Smooth muscle cell (in vitro differentiated cells): ENCODE measurements at regions not wholly inside any gene's neighbourhood (a gene's known extent, or its start where the extent isn't known, plus 50 kb on each side); places are given as distances from the start of the nearest gene placed in this dataset.

Experiments
- DNase-seq: peaks from one replicate; lab custom pipeline; 2025; ENCODE audit not compliant: unreplicated experiment; lab: John Stamatoyannopoulos, UW
- H2AFZ ChIP-seq: fragments of 200-600 bp; sonication (generic); 2 replicates; pipeline ENCODE4 v1.6.0; 2016; ENCODE audit warnings: antibody characterized with exemption, low read depth, mild to moderate bottlenecking
- H3F3A ChIP-seq: fragments of 200-600 bp; sonication (generic); 2 replicates; pipeline ENCODE4 v1.6.0; 2017; ENCODE audit warnings: antibody characterized with exemption, low read depth
- H3K27ac ChIP-seq: fragments of 200-600 bp; sonication (generic); 2 replicates; pipeline ENCODE4 v1.5.1; 2016; ENCODE audit warnings: low read depth, mild to moderate bottlenecking
- H3K27me3 ChIP-seq: fragments of 200-600 bp; sonication (generic); 2 replicates; pipeline ENCODE4 v1.6.1; 2016; ENCODE audit warnings: low read depth, mild to moderate bottlenecking
- H3K36me3 ChIP-seq: fragments of 200-600 bp; sonication (generic); 2 replicates; pipeline ENCODE4 v1.5.1; 2016; ENCODE audit warnings: low read depth
- H3K4me1 ChIP-seq: fragments of 200-600 bp; sonication (generic); 2 replicates; pipeline ENCODE4 v1.5.1; 2016; ENCODE audit warnings: low read depth
- H3K4me2 ChIP-seq: fragments of 200-600 bp; sonication (generic); 2 replicates; pipeline ENCODE4 v1.6.0; 2016; ENCODE audit warnings: mild to moderate bottlenecking
- H3K4me3 ChIP-seq: fragments of 200-600 bp; sonication (generic); 2 replicates; pipeline ENCODE4 v1.5.1; 2016; ENCODE audit warnings: mild to moderate bottlenecking
- H3K79me2 ChIP-seq: fragments of 200-600 bp; sonication (generic); 2 replicates; pipeline ENCODE4 v1.6.0; 2016; ENCODE audit warnings: low read depth, mild to moderate bottlenecking
- H3K9ac ChIP-seq: fragments of 200-600 bp; sonication (generic); 2 replicates; pipeline ENCODE4 v1.6.0; 2016; ENCODE audit warnings: low read depth
- H3K9me3 ChIP-seq: fragments of 200-600 bp; sonication (generic); replicated peaks from 2 replicates; pipeline ENCODE4 v1.5.1; 2016; ENCODE audit warnings: low read depth
- H4K20me1 ChIP-seq: fragments of 200-600 bp; sonication (generic); 2 replicates; pipeline ENCODE4 v1.6.0; 2016; ENCODE audit warnings: low read depth
- WGBS: methylation state at CpG from one replicate; pipeline ENCODE4 v1.1.7; 2016; ENCODE audit warnings: low lambda C conversion rate; 5-methylcytosine and 5-hydroxymethylcytosine counted together
- TF ChIP-seq, protein P1 (sequence below): fragments of 200-600 bp; sonication (generic); IDR thresholded peaks from 2 replicates; pipeline ENCODE4 v1.5.1; 2017; ENCODE audit warnings: borderline replicate concordance, mild to moderate bottlenecking, antibody characterized with exemption; ENCODE audit not compliant: insufficient read depth, poor library complexity, severe bottlenecking

GRCh38 chr14:78070344-78070743 is 99.8 kb upstream of the NRXN3 start:
- H3K4me3 ChIP-seq = no peak overlapping the region
- no peaks in the 10 kb centered on the region for H3K9me3 ChIP-seq
- H3K4me1 ChIP-seq = no peaks in the 10 kb centered on the region
- no peak for DNase-seq
- H4K20me1 ChIP-seq = no peaks in the 10 kb centered on the region
- no peak overlapping the region for H3K27ac ChIP-seq
- H3K9ac ChIP-seq = no peak overlapping the region
- no peaks in the 10 kb centered on the region for H3K36me3 ChIP-seq
- H3K27me3 ChIP-seq = no peaks in the 10 kb centered on the region
- no peak overlapping the region for H3K4me2 ChIP-seq
- no peak overlapping the region for H2AFZ ChIP-seq
- no peaks in the 10 kb centered on the region for H3K79me2 ChIP-seq
- TF ChIP-seq, protein P1, sequence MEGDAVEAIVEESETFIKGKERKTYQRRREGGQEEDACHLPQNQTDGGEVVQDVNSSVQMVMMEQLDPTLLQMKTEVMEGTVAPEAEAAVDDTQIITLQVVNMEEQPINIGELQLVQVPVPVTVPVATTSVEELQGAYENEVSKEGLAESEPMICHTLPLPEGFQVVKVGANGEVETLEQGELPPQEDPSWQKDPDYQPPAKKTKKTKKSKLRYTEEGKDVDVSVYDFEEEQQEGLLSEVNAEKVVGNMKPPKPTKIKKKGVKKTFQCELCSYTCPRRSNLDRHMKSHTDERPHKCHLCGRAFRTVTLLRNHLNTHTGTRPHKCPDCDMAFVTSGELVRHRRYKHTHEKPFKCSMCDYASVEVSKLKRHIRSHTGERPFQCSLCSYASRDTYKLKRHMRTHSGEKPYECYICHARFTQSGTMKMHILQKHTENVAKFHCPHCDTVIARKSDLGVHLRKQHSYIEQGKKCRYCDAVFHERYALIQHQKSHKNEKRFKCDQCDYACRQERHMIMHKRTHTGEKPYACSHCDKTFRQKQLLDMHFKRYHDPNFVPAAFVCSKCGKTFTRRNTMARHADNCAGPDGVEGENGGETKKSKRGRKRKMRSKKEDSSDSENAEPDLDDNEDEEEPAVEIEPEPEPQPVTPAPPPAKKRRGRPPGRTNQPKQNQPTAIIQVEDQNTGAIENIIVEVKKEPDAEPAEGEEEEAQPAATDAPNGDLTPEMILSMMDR = no peak
- 71% methylated on average over 1 of the region's 1 CpG for WGBS
- no peaks in the 10 kb centered on the region for H3F3A ChIP-seq

GRCh38 chr14:78071016-78071549 is 99.1 kb upstream of the NRXN3 start:
- Histone ChIP-seq H3K9ac (no peak overlapping the region), H3F3A (no peaks in the 10 kb centered on the region), H2AFZ (no peak overlapping the region), H3K27me3 (no peaks in the 10 kb centered on the region), H3K4me3 (no peak overlapping the region), H3K79me2 (no peaks in the 10 kb centered on the region), H4K20me1 (no peaks in the 10 kb centered on the region), H3K27ac (no peak overlapping the region), H3K4me1 (no peaks in the 10 kb centered on the region), H3K36me3 (no peaks in the 10 kb centered on the region), H3K4me2 (no peak overlapping the region), H3K9me3 (no peaks in the 10 kb centered on the region)
- DNase-seq = no peak
- TF ChIP-seq, protein P1 = no peak
- WGBS = 86% methylated on average over 3 of the region's 3 CpGs

GRCh38 chr14:78073028-78073427 is 97.1 kb upstream of the NRXN3 start:
- Histone ChIP-seq H2AFZ (no peak overlapping the region), H3K4me3 (no peak overlapping the region), H3F3A (no peaks in the 10 kb centered on the region), H3K27ac (no peak overlapping the region), H3K27me3 (no peaks in the 10 kb centered on the region), H3K36me3 (no peaks in the 10 kb centered on the region), H3K4me2 (no peak overlapping the region), H4K20me1 (no peaks in the 10 kb centered on the region), H3K9me3 (no peaks in the 10 kb centered on the region), H3K79me2 (no peaks in the 10 kb centered on the region), H3K4me1 (no peaks in the 10 kb centered on the region), H3K9ac (no peak overlapping the region)
- TF ChIP-seq, protein P1 = no peak
- 86% methylated on average over 5 of the region's 5 CpGs for WGBS
- DNase-seq = no peak

DNA sequence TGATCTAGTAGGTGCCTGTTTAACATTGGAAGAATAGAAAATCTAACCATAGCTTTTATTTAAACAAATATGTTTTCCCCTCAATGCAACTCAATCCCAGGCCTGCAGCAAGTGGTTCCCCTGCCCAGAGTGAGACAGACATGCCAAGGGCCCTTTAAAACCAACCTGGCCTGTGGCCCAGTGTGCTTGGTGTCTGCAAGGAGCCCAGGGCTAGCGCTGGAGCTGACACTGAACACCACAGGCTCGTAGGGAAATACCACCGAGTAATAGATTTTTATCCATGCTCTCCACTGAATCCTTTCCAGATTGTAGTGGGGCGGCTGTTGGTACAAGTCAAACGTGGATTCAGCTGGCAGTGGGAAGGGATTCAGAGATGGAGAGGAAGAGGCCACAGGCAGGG is 95.6 kb upstream of the NRXN3 start:
- Histone ChIP-seq H3K27ac (no peak overlapping the region), H3K4me3 (no peak overlapping the region), H3K9ac (no peak overlapping the region), H3K27me3 (no peaks in the 10 kb centered on the region), H3F3A (no peaks in the 10 kb centered on the region), H3K4me2 (no peak overlapping the region), H2AFZ (no peak overlapping the region), H3K36me3 (no peaks in the 10 kb centered on the region), H3K9me3 (no peaks in the 10 kb centered on the region), H3K79me2 (no peaks in the 10 kb centered on the region), H4K20me1 (no peaks in the 10 kb centered on the region), H3K4me1 (no peaks in the 10 kb centered on the region)
- no peak for DNase-seq
- 89% methylated on average over 5 of the region's 5 CpGs for WGBS
- TF ChIP-seq, protein P1 = no peak
